BLaER1 (cell line): ENCODE measurements at regions not wholly inside any gene's neighbourhood (a gene's known extent, or its start where the extent isn't known, plus 50 kb on each side); places are given as distances from the start of the nearest gene placed in this dataset.
"Not testable (repeated sequence)": the region's sequence is repeated elsewhere in the genome, so short reads cannot be mapped to it uniquely, and the experiment has no call there.

Experiments used
- H3K27ac ChIP-seq: shearing (Covaris generic); formaldehyde crosslinking; 2 replicates; pipeline ENCODE4 v1.8.1; 2022
- H3K27me3 ChIP-seq: shearing (Covaris generic); formaldehyde crosslinking; 2 replicates; pipeline ENCODE4 v1.8.1; 2022
- H3K36me3 ChIP-seq: shearing (Covaris generic); formaldehyde crosslinking; 2 replicates; pipeline ENCODE4 v1.8.1; 2022
- H3K4me1 ChIP-seq: shearing (Covaris generic); formaldehyde crosslinking; 2 replicates; pipeline ENCODE4 v1.8.1; 2022
- H3K4me2 ChIP-seq: shearing (Covaris generic); formaldehyde crosslinking; 2 replicates; pipeline ENCODE4 v1.8.1; 2022
- H3K4me3 ChIP-seq: shearing (Covaris generic); formaldehyde crosslinking; 2 replicates; pipeline ENCODE4 v1.8.1; 2022
- H3K9ac ChIP-seq: shearing (Covaris generic); formaldehyde crosslinking; 2 replicates; pipeline ENCODE4 v1.8.1; 2022
- H3K9me3 ChIP-seq: shearing (Covaris generic); formaldehyde crosslinking; 2 replicates; pipeline ENCODE4 v1.8.1; 2022
- H4K20me1 ChIP-seq: shearing (Covaris generic); formaldehyde crosslinking; 2 replicates; pipeline ENCODE4 v1.8.1; 2022
- Cebpa-rat ChIP-seq: shearing (Covaris generic); IDR thresholded peaks from 2 replicates; pipeline ENCODE4 v1.8.1; 2022

- H3K4me3 ChIP-seq: no peak overlapping the region
- no peaks in the 10 kb centered on the region for H3K9me3 ChIP-seq
- H3K4me2 ChIP-seq: no peak overlapping the region
- H3K36me3 ChIP-seq: peaks cover 14% of the 10 kb centered on the region
- no peaks in the 10 kb centered on the region for H3K4me1 ChIP-seq
- TF ChIP-seq Cebpa-rat: no peak
- H3K27ac ChIP-seq: no peak overlapping the region
- H4K20me1 ChIP-seq: no peaks in the 10 kb centered on the region
- no peak overlapping the region for H3K9ac ChIP-seq
- no peaks in the 10 kb centered on the region for H3K27me3 ChIP-seq
Measured at GRCh38 chr15:99842071-99842470, 108.8 kb upstream of the LYSMD4 start.

GRCh38 chr15:99826157-99826780 is 93.0 kb upstream of the LYSMD4 start:
- peaks cover 23% of the 10 kb centered on the region for H3K36me3 ChIP-seq
- no peak for TF ChIP-seq Cebpa-rat
- no peaks in the 10 kb centered on the region for H4K20me1 ChIP-seq
- no peak overlapping the region for H3K27ac ChIP-seq
- H3K9ac ChIP-seq: no peak overlapping the region
- H3K4me2 ChIP-seq: no peak overlapping the region
- no peaks in the 10 kb centered on the region for H3K4me1 ChIP-seq
- H3K27me3 ChIP-seq: no peaks in the 10 kb centered on the region
- peaks cover 11% of the 10 kb centered on the region; the same call in 1 of the 2 replicates for H3K9me3 ChIP-seq
- no peak overlapping the region for H3K4me3 ChIP-seq

- H3K36me3 ChIP-seq: peaks cover 30% of the 10 kb centered on the region
- H3K4me3 ChIP-seq: no peak overlapping the region
- peaks cover 11% of the 10 kb centered on the region; the same call in 1 of the 2 replicates for H3K9me3 ChIP-seq
- H3K27ac ChIP-seq: no peak overlapping the region
- H4K20me1 ChIP-seq: no peaks in the 10 kb centered on the region
- H3K27me3 ChIP-seq: no peaks in the 10 kb centered on the region
- no peak overlapping the region for H3K4me2 ChIP-seq
- no peak overlapping the region for H3K9ac ChIP-seq
- no peak for TF ChIP-seq Cebpa-rat
- H3K4me1 ChIP-seq: no peaks in the 10 kb centered on the region
Measured at GRCh38 chr15:99823346-99823745, 90.1 kb upstream of the LYSMD4 start.

- Histone ChIP-seq H3K4me2 (no peak overlapping the region), H3K4me1 (no peaks in the 10 kb centered on the region), H3K9me3 (no peaks in the 10 kb centered on the region), H3K36me3 (peaks cover 35% of the 10 kb centered on the region), H3K27ac (no peak overlapping the region), H3K9ac (no peak overlapping the region), H3K27me3 (no peaks in the 10 kb centered on the region), H4K20me1 (no peaks in the 10 kb centered on the region), H3K4me3 (no peak overlapping the region)
- no peak for TF ChIP-seq Cebpa-rat
Measured at GRCh38 chr15:99819981-99820718, 86.9 kb upstream of the LYSMD4 start.

GRCh38 chr15:99818872-99819271 is 85.6 kb upstream of the LYSMD4 start:
- Histone ChIP-seq H3K4me3 (no peak overlapping the region), H3K9me3 (no peaks in the 10 kb centered on the region), H3K36me3 (peaks cover 45% of the 10 kb centered on the region), H3K9ac (no peak overlapping the region), H3K4me1 (no peaks in the 10 kb centered on the region), H3K27me3 (no peaks in the 10 kb centered on the region), H3K4me2 (no peak overlapping the region), H3K27ac (no peak overlapping the region), H4K20me1 (no peaks in the 10 kb centered on the region)
- no peak for TF ChIP-seq Cebpa-rat

- not testable (repeated sequence) for H4K20me1 ChIP-seq, H3K4me1 ChIP-seq, H3K4me2 ChIP-seq, H3K4me3 ChIP-seq, H3K27me3 ChIP-seq, H3K9me3 ChIP-seq, H3K27ac ChIP-seq, H3K9ac ChIP-seq
- H3K36me3 ChIP-seq: peaks cover 51% of the 10 kb centered on the region
Measured at GRCh38 chr15:99816862-99817261, 83.6 kb upstream of the LYSMD4 start.

- H3K9me3 ChIP-seq, H3K27me3 ChIP-seq, H3K4me1 ChIP-seq, H3K27ac ChIP-seq, H3K4me3 ChIP-seq, H3K4me2 ChIP-seq, H3K9ac ChIP-seq, H4K20me1 ChIP-seq: not testable (repeated sequence)
- peaks cover 29% of the 10 kb centered on the region for H3K36me3 ChIP-seq
Measured at GRCh38 chr15:99810663-99811062, 77.4 kb upstream of the LYSMD4 start.

DNA sequence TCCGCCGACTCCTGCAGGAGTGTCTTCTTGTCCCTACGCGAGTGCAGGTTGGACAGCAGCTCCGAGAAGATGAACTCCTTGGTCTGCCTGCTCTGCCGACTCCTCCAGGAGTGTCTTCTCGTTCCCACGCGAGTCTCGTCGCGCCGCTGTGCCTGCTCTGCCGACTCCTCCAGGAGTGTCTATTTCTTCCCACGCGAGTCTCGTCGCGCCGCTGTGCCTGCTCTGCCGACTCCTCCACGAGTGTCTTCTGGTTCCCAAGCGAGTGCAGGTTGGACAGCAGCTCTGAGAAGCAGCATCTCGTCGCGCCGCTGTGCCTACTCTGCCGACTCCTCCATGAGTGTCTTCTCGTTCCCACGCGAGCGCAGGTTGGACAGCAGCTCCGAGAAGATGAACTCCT is 66.6 kb upstream of the LYSMD4 start:
- not testable (repeated sequence) for H3K4me2 ChIP-seq, H3K4me3 ChIP-seq, H3K4me1 ChIP-seq, H3K36me3 ChIP-seq, H3K27ac ChIP-seq, H3K27me3 ChIP-seq, H3K9me3 ChIP-seq, H3K9ac ChIP-seq, H4K20me1 ChIP-seq

DNA sequence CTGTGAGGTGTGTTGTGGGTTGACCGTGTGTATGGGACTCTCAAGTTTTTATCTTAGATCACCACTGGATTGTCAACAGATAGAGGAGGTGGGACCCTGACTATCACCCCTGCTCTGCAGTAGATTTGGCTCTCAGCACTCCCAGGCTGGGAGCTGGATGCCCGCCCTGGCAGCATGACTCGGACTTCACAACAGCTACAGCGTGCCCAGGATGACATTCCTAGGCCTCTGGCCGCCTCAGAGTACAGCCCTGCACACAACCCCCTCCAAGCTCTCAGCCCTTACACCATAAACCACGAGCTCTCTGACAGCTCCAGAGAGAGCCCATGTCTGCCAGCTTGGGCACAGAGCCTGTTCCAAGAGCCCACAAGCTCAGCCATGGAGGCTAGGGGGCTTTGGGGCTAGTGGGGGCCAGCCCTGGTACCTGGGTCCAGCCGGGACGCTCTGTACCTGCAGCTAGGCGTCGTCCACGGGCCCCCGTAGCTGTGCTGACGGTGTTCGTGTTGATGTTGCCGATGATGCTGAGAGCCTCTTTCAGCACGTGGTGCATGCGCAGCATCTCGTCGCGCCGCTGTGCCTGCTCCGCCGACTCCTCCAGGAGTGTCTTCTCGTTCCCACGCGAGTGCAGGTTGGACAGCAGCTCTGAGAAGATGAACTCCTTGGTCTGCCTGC is 66.1 kb upstream of the LYSMD4 start:
- H3K4me2 ChIP-seq, H3K4me3 ChIP-seq, H4K20me1 ChIP-seq, H3K4me1 ChIP-seq, H3K36me3 ChIP-seq, H3K27ac ChIP-seq, H3K9me3 ChIP-seq, H3K9ac ChIP-seq, H3K27me3 ChIP-seq: not testable (repeated sequence)

- not testable (repeated sequence) for H3K4me3 ChIP-seq, H3K27ac ChIP-seq, H3K36me3 ChIP-seq, H3K4me1 ChIP-seq, H3K9ac ChIP-seq, H3K9me3 ChIP-seq, H3K27me3 ChIP-seq, H4K20me1 ChIP-seq, H3K4me2 ChIP-seq
Measured at GRCh38 chr15:99796940-99797870, 64.0 kb upstream of the LYSMD4 start.

- not testable (repeated sequence) for H3K4me2 ChIP-seq, H3K4me3 ChIP-seq, H3K27me3 ChIP-seq, H4K20me1 ChIP-seq, H3K9ac ChIP-seq, H3K27ac ChIP-seq, H3K36me3 ChIP-seq, H3K9me3 ChIP-seq, H3K4me1 ChIP-seq
Measured at GRCh38 chr15:99791881-99792807, 58.9 kb upstream of the LYSMD4 start.

DNA sequence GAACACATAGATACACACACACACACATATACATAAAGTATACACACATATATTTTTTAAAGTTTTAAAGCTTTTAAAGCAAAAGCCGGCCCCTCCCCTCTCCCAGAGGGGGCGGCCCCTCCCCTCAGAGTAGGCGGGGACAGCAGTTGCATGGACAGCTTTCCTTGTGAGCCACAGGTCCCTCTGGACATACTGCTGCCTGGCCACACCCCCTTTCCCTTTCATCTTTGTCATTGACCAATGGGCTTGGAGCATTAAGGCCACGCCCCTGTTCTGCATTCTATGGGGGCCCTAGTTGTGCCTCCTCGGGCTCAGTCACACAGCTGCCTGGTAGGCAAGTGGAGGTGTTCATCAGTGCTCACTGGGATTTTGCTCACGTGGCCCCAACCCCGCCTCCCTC is 57.5 kb upstream of the LYSMD4 start:
- not testable (repeated sequence) for H3K27me3 ChIP-seq, H3K4me1 ChIP-seq, H4K20me1 ChIP-seq, H3K36me3 ChIP-seq, H3K9me3 ChIP-seq, H3K27ac ChIP-seq, H3K4me3 ChIP-seq, H3K9ac ChIP-seq, H3K4me2 ChIP-seq
